8988T (cell line): ENCODE measurements at regions not wholly inside any gene's neighbourhood (a gene's known extent, or its start where the extent isn't known, plus 50 kb on each side); places are given as distances from the start of the nearest gene placed in this dataset.

ENCODE experiments used
- DNase-seq: peaks from one replicate; pipeline ENCODE4 v3.0.0; 2011

- DNase-seq, result no peak
These were observed 399.2 kb upstream of the KLF4 start for GRCh38 chr9:107888773-107889227.

- no peak for DNase-seq
These were observed 397.3 kb upstream of the KLF4 start for GRCh38 chr9:107886826-107887225.

GRCh38 chr9:107883496-107884124 lies 394.0 kb upstream of the KLF4 start:
- DNase-seq, result no peak

- DNase-seq, result no peak
These were observed 392.2 kb upstream of the KLF4 start for GRCh38 chr9:107881626-107882300.

- DNase-seq, result no peak
These were observed 388.9 kb upstream of the KLF4 start for GRCh38 chr9:107878462-107878861.

- DNase-seq, result no peak
These were observed 386.0 kb upstream of the KLF4 start for GRCh38 chr9:107875571-107875980.

- no peak for DNase-seq
These were observed 385.2 kb upstream of the KLF4 start for GRCh38 chr9:107874591-107875369.

- DNase-seq, result no peak
These were observed 384.6 kb upstream of the KLF4 start for GRCh38 chr9:107874137-107874536.

- DNase-seq, result no peak
These were observed 383.1 kb upstream of the KLF4 start for GRCh38 chr9:107872457-107873192.

- no peak for DNase-seq
These were observed 381.5 kb upstream of the KLF4 start for GRCh38 chr9:107870927-107871680.

GRCh38 chr9:107870221-107870620 lies 380.7 kb upstream of the KLF4 start:
- DNase-seq, result no peak

- no peak for DNase-seq
These were observed 379.5 kb upstream of the KLF4 start for GRCh38 chr9:107869111-107869510.

- no peak for DNase-seq
These were observed 378.6 kb upstream of the KLF4 start for GRCh38 chr9:107868186-107868585.

- DNase-seq, result no peak
These were observed 378.2 kb upstream of the KLF4 start for GRCh38 chr9:107867738-107868137.

GRCh38 chr9:107866711-107867311 lies 377.2 kb upstream of the KLF4 start:
- DNase-seq, result no peak

- no peak for DNase-seq
These were observed 373.8 kb upstream of the KLF4 start for GRCh38 chr9:107863396-107863795.

GRCh38 chr9:107862881-107863280 lies 373.3 kb upstream of the KLF4 start:
- DNase-seq, result no peak

GRCh38 chr9:107862323-107862722 lies 372.8 kb upstream of the KLF4 start:
- DNase-seq, result no peak

- no peak for DNase-seq
These were observed 371.5 kb upstream of the KLF4 start for GRCh38 chr9:107861075-107861474.

GRCh38 chr9:107858260-107858659 lies 368.7 kb upstream of the KLF4 start:
- DNase-seq, result no peak

- no peak for DNase-seq
These were observed 367.1 kb upstream of the KLF4 start for GRCh38 chr9:107856633-107857032.

GRCh38 chr9:107855164-107855563 lies 365.6 kb upstream of the KLF4 start:
- no peak for DNase-seq
